ENCODE measurements at regions not wholly inside any gene's neighbourhood (a gene's known extent, or its start where the extent isn't known, plus 50 kb on each side); places are given as distances from the start of the nearest gene placed in this dataset.

- no peak for TF ChIP-seq EGR1 (IDR thresholded peaks at IDR 0.05)
- no peak for TF ChIP-seq YY1 (IDR thresholded peaks at IDR 0.05; ENCODE audit: low read depth)
- TF ChIP-seq RAD21 (IDR thresholded peaks at IDR 0.05; ENCODE audit: low read depth), result no peak
- TF ChIP-seq TCF12 (IDR thresholded peaks at IDR 0.05; ENCODE audit: low read depth), result no peak
- TF ChIP-seq MAX (IDR thresholded peaks at IDR 0.05), result no peak
- no peak for TF ChIP-seq USF1 (IDR thresholded peaks at IDR 0.05)
- TF ChIP-seq EP300 (IDR thresholded peaks at IDR 0.05; ENCODE audit: borderline replicate concordance), result no peak
- no peak for TF ChIP-seq CREB1 (IDR thresholded peaks at IDR 0.05; ENCODE audit: low read depth)
- no peak for TF ChIP-seq REST (IDR thresholded peaks at IDR 0.05; ENCODE audit: low read depth)
- no peak for TF ChIP-seq TEAD4 (IDR thresholded peaks at IDR 0.05)
- TF ChIP-seq TAF1 (IDR thresholded peaks at IDR 0.05; ENCODE audit: low read depth), result no peak
- TF ChIP-seq FOXM1 (IDR thresholded peaks at IDR 0.05; ENCODE audit: borderline replicate concordance, low read depth), result no peak
- no peak for TF ChIP-seq CEBPB (IDR thresholded peaks at IDR 0.05)
- TF ChIP-seq NFIC (IDR thresholded peaks at IDR 0.05), result no peak
- TF ChIP-seq ZBTB7A (IDR thresholded peaks at IDR 0.05; ENCODE audit: low read depth), result no peak
Observed at GRCh38 chr14:98181241-98181640, 1090.8 kb downstream of the BCL11B start.

GRCh38 chr14:98181768-98182167 lies 1090.2 kb downstream of the BCL11B start:
- TF ChIP-seq CREB1 (IDR thresholded peaks at IDR 0.05; ENCODE audit: low read depth) (no peak), REST (IDR thresholded peaks at IDR 0.05; ENCODE audit: low read depth) (no peak), NFIC (IDR thresholded peaks at IDR 0.05) (no peak), TCF12 (IDR thresholded peaks at IDR 0.05; ENCODE audit: low read depth) (no peak), CEBPB (IDR thresholded peaks at IDR 0.05) (no peak), EGR1 (IDR thresholded peaks at IDR 0.05) (no peak), RAD21 (IDR thresholded peaks at IDR 0.05; ENCODE audit: low read depth) (no peak), MAX (IDR thresholded peaks at IDR 0.05) (no peak), EP300 (IDR thresholded peaks at IDR 0.05; ENCODE audit: borderline replicate concordance) (no peak), TAF1 (IDR thresholded peaks at IDR 0.05; ENCODE audit: low read depth) (no peak), ZBTB7A (IDR thresholded peaks at IDR 0.05; ENCODE audit: low read depth) (no peak), YY1 (IDR thresholded peaks at IDR 0.05; ENCODE audit: low read depth) (no peak), TEAD4 (IDR thresholded peaks at IDR 0.05) (no peak)

- TF ChIP-seq EP300 (IDR thresholded peaks at IDR 0.05; ENCODE audit: borderline replicate concordance) (no peak), USF1 (IDR thresholded peaks at IDR 0.05) (no peak), MAX (IDR thresholded peaks at IDR 0.05) (no peak), ZBTB7A (IDR thresholded peaks at IDR 0.05; ENCODE audit: low read depth) (no peak), REST (IDR thresholded peaks at IDR 0.05; ENCODE audit: low read depth) (no peak)
Observed at GRCh38 chr14:98182393-98183055, 1089.5 kb downstream of the BCL11B start.

GRCh38 chr14:98183556-98183955 lies 1088.4 kb downstream of the BCL11B start:
- TF ChIP-seq TAF1 (IDR thresholded peaks at IDR 0.05; ENCODE audit: low read depth) (no peak), EP300 (IDR thresholded peaks at IDR 0.05; ENCODE audit: borderline replicate concordance) (no peak), REST (IDR thresholded peaks at IDR 0.05; ENCODE audit: low read depth) (no peak), FOXM1 (IDR thresholded peaks at IDR 0.05; ENCODE audit: borderline replicate concordance, low read depth) (no peak), ZBTB7A (IDR thresholded peaks at IDR 0.05; ENCODE audit: low read depth) (no peak), YY1 (IDR thresholded peaks at IDR 0.05; ENCODE audit: low read depth) (no peak)
